Caco-2 (cell line): ENCODE measurements at regions not wholly inside any gene's neighbourhood (a gene's known extent, or its start where the extent isn't known, plus 50 kb on each side); places are given as distances from the start of the nearest gene placed in this dataset.
"Not testable (repeated sequence)": the region's sequence is repeated elsewhere in the genome, so short reads cannot be mapped to it uniquely, and the experiment has no call there.

Experiments used
- BruUV-seq: library from RNA; stranded (reverse); fragments of 400-500 nt; replicated peaks from 2 replicates; lab custom pipeline; 2021; lab: Mats Ljungman, UMichigan
- CTCF ChIA-PET: fragments of 300-600 bp; sonication (Branson Sonifier 250); formaldehyde crosslinking; loops from one replicate; lab custom pipeline; 2022; ENCODE audit warnings: antibody characterized with exemption; lab: Charles Lee
- POLR2A ChIA-PET: fragments of 300-600 bp; sonication (Branson Sonifier 250); formaldehyde crosslinking; loops from one replicate; lab custom pipeline; 2022; ENCODE audit warnings: antibody characterized with exemption; lab: Charles Lee
- DNase-seq, 2 experiments: peaks; one replicate each; pipeline versions ENCODE4 v3.0.0 to v3.0.0-alpha.2; 2020 to 2022
- H3K27me3 ChIP-seq: replicated peaks from 2 replicates; pipeline ENCODE4 v1.6.0; 2011; ENCODE audit warnings: low read length; ENCODE audit not compliant: control insufficient read depth, insufficient read depth
- H3K36me3 ChIP-seq: 2 replicates; pipeline ENCODE4 v1.5.1; 2011; ENCODE audit warnings: low read length; ENCODE audit not compliant: control insufficient read depth, insufficient read depth
- H3K4me1 ChIP-seq: fragments of 250-450 bp; sonication (Bioruptor Pico); 2 replicates; pipeline ENCODE4 v1.5.1; 2020; ENCODE audit warnings: mild to moderate bottlenecking
- H3K4me3 ChIP-seq: 2 replicates; pipeline ENCODE4 v1.5.1; 2011; ENCODE audit warnings: low read depth, mild to moderate bottlenecking, control low read depth, low read length
- H3K9me3 ChIP-seq: fragments of 250-450 bp; sonication (Bioruptor Pico); 2 replicates; pipeline ENCODE4 v1.5.1; 2020; ENCODE audit warnings: mild to moderate bottlenecking, moderate library complexity
- H3K27ac Mint-ChIP-seq: one replicate; pipeline ENCODE4 v1.8.0; 2022; ENCODE audit warnings: mixed read lengths; ENCODE audit not compliant: unreplicated experiment
- H3K27me3 Mint-ChIP-seq: one replicate; pipeline ENCODE4 v1.8.0; 2022; ENCODE audit warnings: mixed read lengths; ENCODE audit not compliant: insufficient read depth, unreplicated experiment
- H3K36me3 Mint-ChIP-seq: one replicate; pipeline ENCODE4 v1.8.0; 2022; ENCODE audit warnings: mild to moderate bottlenecking, mixed read lengths; ENCODE audit not compliant: insufficient read depth, unreplicated experiment
- H3K4me1 Mint-ChIP-seq: one replicate; pipeline ENCODE4 v1.8.0; 2022; ENCODE audit warnings: low read depth, mixed read lengths; ENCODE audit not compliant: unreplicated experiment
- H3K4me3 Mint-ChIP-seq: one replicate; pipeline ENCODE4 v1.8.0; 2022; ENCODE audit warnings: mild to moderate bottlenecking, moderate library complexity, mixed read lengths; ENCODE audit not compliant: unreplicated experiment
- H3K9me3 Mint-ChIP-seq: one replicate; pipeline ENCODE4 v1.8.0; 2022; ENCODE audit warnings: mixed read lengths; ENCODE audit not compliant: unreplicated experiment
- CTCF ChIP-seq, 2 experiments: fragments of 200-600 bp in 1 of 2; IDR thresholded peaks; 1 replicate in 1 of 2; 2 replicates in 1 of 2; pipeline versions ENCODE4 v1.5.1 to v1.8.0; 2011 to 2022; ENCODE audit warnings: antibody characterized with exemption in 1 of 2, control low read depth in 1 of 2, inconsistent platforms in 1 of 2, low read depth in 1 of 2, low read length in 1 of 2, mild to moderate bottlenecking in 1 of 2, moderate library complexity in 1 of 2; ENCODE audit not compliant: insufficient read depth in 1 of 2, severe bottlenecking in 1 of 2, unreplicated experiment in 1 of 2
- intact Hi-C: fragments of 100-400 bp; cut with micrococcal nuclease; formaldehyde crosslinking; loops from one replicate; pipeline ENCODE4 v1.10.0; 2022; ENCODE audit not compliant: unreplicated experiment

- Mint-ChIP-seq H3K4me1 (no peaks in the 10 kb centered on the region), H3K4me3 (no peak overlapping the region), H3K27me3 (no peaks in the 10 kb centered on the region), H3K27ac (no peak overlapping the region), H3K9me3 (peaks cover 10% of the 10 kb centered on the region), H3K36me3 (no peaks in the 10 kb centered on the region)
- BruUV-seq = no TSS peak
- ChIA-PET CTCF (no interaction called here), POLR2A (no interaction called here)
- no peak for DNase-seq
- no peaks in the 10 kb centered on the region for H3K9me3 ChIP-seq
- no peaks in the 10 kb centered on the region for H3K27me3 ChIP-seq
- H3K36me3 ChIP-seq = no peaks in the 10 kb centered on the region
- no peaks in the 10 kb centered on the region for H3K4me1 ChIP-seq
- intact Hi-C loops = no loop called here
- H3K4me3 ChIP-seq = no peak overlapping the region
- no peak for TF ChIP-seq CTCF (IDR thresholded peaks at IDR 0.05; ENCODE audit: insufficient read depth in 1 of 2, low read depth in 1 of 2, low read length in 1 of 2, severe bottlenecking in 1 of 2, unreplicated experiment in 1 of 2)
Measured at GRCh38 chr16:75957870-75958269, 231.6 kb upstream of the CPHXL start.

GRCh38 chr16:75965504-75966374 is 239.4 kb upstream of the CPHXL start:
- Histone ChIP-seq H3K4me3 (no peak overlapping the region), H3K27me3 (no peaks in the 10 kb centered on the region), H3K36me3 (no peaks in the 10 kb centered on the region), H3K4me1 (no peaks in the 10 kb centered on the region), H3K9me3 (no peaks in the 10 kb centered on the region)
- intact Hi-C loops = no loop called here
- peak overlapping the region; percentile 9 for H3K27ac Mint-ChIP-seq
- no TSS peak for BruUV-seq
- ChIA-PET CTCF (interaction anchor here (0.6 kb wide), 1 partner anchor 196 kb away, joined by 4 read pairs; no protein-coding TSS in a partner anchor), POLR2A (no interaction called here)
- peak overlapping the region; percentile 2 for H3K4me3 Mint-ChIP-seq
- peaks cover 10% of the 10 kb centered on the region for H3K9me3 Mint-ChIP-seq
- DNase-seq = no peak
- H3K36me3 Mint-ChIP-seq = no peaks in the 10 kb centered on the region
- TF ChIP-seq CTCF (IDR thresholded peaks at IDR 0.05; ENCODE audit: insufficient read depth in 1 of 2, low read depth in 1 of 2, low read length in 1 of 2, severe bottlenecking in 1 of 2, unreplicated experiment in 1 of 2) = no peak
- peaks cover 11% of the 10 kb centered on the region for H3K4me1 Mint-ChIP-seq
- no peaks in the 10 kb centered on the region for H3K27me3 Mint-ChIP-seq

- H3K27me3 ChIP-seq, CTCF ChIA-PET, H3K4me3 Mint-ChIP-seq, H3K9me3 Mint-ChIP-seq, BruUV-seq, DNase-seq, H3K36me3 Mint-ChIP-seq, POLR2A ChIA-PET, intact Hi-C loops, H3K9me3 ChIP-seq, H3K36me3 ChIP-seq, H3K27ac Mint-ChIP-seq, H3K4me3 ChIP-seq, H3K27me3 Mint-ChIP-seq, H3K4me1 ChIP-seq: not testable (repeated sequence)
- peaks cover 11% of the 10 kb centered on the region for H3K4me1 Mint-ChIP-seq
Measured at GRCh38 chr16:75969120-75969519, 242.8 kb upstream of the CPHXL start.
